ENCODE measurements at regions not wholly inside any gene's neighbourhood (a gene's known extent, or its start where the extent isn't known, plus 50 kb on each side); places are given as distances from the start of the nearest gene placed in this dataset.

- DNase-seq (ENCODE audit: low read depth in 2 of 2), result no peak
Observed at GRCh38 chr14:54090274-54090673, 133.6 kb upstream of the BMP4 start.

DNA sequence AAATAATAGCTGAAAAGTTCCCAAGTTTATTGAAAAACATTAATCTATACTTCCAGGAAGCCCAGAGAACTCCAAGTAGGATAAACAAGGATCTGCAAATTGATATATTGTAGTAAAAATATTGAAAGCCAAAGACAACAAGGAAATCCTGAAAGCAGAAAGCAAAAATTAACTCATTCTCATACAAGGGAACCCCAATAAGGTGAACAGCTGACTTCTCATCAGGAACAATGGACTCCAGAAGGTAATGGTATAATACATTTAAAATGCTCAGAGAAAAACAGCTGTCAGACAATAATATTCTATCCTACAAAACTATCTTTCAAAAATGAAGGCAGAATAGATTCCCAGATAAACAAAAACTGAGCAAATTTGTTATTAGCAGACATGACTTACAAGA, 138.1 kb upstream of the BMP4 start:
- DNase-seq (ENCODE audit: low read depth in 2 of 2), result no peak

DNA sequence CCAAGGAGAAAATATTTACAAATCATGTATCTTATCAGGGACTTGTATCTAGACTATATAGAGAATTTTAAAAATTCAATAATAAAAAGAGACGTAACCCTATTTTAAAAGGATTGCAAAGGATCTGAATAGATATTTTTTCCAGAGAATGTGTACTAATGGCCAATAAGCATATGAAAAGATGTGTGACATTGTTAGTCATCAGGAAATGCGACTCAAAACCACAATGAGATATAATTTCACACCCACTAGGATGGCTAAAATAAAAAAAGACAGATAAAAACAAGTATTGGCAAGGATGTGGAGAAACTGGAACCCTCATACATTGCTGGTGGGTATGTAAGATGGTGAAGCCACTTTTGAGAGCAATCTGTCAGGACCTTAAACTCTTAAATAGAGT, 141.9 kb upstream of the BMP4 start:
- DNase-seq (ENCODE audit: low read depth in 2 of 2), result no peak

DNA sequence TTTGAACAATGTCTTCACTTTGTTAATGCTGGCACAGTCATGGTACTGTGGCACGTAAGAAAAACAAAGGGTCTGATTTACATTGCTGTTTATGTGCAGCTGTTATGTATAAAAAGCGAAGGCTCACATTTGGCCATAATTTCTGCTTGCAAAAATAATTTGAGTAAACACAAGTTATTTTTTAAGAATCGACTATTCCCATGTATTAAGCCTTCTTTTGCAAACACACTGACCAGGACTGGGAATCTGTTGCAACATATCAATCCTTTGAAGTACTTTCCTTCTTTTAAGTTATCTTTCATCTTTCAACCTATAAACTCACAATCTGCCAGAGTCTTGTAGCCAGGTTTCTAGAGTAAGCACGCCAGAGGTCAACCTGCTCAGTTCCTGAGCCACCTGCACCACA, 145.4 kb upstream of the BMP4 start:
- DNase-seq (ENCODE audit: low read depth in 2 of 2), result no peak

GRCh38 chr14:54102530-54102929, 145.9 kb upstream of the BMP4 start:
- no peak for DNase-seq (ENCODE audit: low read depth in 2 of 2)

DNA sequence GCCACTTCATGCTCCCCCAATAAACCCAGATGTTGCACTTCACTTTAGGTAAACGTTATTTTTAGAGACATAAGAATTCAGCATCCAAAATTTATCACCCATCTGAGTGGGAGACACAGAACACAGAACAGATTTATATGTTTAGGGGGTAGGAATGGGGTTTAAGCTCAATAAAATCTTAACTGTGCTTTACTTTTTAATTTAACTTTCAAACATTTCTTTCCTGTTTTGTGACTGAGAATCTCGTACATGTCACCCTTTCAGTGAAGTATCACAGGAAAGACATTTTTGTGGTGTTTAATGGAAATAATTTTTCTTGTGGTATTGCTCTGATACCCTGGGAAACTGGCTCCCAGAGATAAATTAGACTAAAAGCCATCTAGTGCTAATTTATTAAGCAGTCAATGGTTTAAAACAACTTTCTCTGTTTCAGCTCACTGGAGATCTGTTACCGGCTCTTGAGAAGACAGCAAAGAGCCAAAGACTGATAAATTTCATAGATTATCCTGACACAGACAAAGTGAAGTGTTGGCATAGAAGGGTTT, 148.0 kb upstream of the BMP4 start:
- no peak for DNase-seq (ENCODE audit: low read depth in 2 of 2)

DNA sequence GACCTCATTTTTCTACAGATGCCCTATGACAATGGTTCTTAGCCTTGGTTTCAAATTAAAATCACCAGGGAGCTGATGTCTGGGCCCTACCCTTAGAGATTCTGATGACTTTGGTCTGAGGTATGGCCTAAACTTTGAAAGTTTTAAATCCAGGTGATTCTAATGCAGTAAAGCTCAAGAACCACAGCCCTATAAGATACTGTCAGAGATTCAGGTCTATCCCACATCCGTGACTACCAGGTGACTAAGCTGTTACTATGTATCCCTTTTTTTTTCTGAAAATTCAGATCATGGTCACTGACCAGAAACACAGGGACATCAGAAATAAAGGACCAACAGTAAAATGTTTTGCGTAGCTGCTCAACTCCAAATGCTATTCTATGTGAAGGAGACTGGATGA, 148.8 kb upstream of the BMP4 start:
- DNase-seq (ENCODE audit: low read depth in 2 of 2), result no peak

DNA sequence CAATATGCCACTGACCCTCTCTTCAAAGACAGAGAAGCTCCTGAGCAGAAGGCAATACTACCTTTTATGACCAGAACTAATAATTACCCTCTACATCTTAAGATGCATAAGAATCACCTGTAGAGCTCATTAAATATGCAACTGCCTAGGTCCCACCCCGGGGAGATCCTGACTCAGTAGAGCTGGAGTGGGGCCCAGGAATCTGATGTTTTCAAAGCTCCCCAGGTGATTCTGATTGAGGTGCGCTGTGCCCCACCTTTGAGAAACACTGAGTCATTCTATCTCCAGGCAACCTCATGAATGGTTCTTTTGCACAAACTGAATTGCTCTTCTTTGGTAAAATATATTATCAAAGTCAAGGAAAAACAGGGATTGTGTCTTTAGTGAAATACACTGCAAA, 149.3 kb upstream of the BMP4 start:
- DNase-seq (ENCODE audit: low read depth in 2 of 2), result no peak

- DNase-seq (ENCODE audit: low read depth in 2 of 2), result no peak
Observed at GRCh38 chr14:54106661-54107377, 150.2 kb upstream of the BMP4 start.

GRCh38 chr14:54108481-54109471, 152.2 kb upstream of the BMP4 start:
- no peak for DNase-seq (ENCODE audit: low read depth in 2 of 2)

DNA sequence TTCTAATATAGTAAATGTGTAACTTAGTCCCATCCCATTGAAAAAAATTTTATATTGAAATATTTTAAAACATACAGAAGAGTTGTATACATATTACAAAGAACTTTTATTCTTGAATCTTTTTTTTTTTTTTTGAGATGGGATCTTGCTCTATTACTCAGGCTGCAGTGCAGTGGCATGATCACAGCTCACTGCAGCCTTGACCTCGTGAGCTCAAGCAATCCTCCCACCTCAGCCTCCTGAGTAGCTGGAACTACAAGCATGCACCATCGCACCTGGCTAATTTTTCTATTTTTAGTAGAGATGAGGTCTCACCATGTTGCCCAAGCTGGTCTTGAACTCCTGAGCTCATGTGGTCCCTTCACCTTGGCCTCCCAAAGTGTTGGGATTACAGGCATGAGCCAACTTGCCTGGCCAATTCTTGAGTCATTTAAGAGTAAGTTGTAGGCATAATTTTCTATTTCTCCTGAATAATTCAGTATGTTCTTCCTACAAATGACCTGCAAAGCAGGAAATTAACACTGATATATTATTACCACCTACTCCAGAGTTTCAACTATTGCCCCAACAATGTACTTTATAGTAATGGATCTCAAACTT, 153.0 kb upstream of the BMP4 start:
- DNase-seq (ENCODE audit: low read depth in 2 of 2), result no peak

GRCh38 chr14:54114941-54115340, 158.3 kb upstream of the BMP4 start:
- no peak for DNase-seq (ENCODE audit: low read depth in 2 of 2)

GRCh38 chr14:54116198-54116885, 159.7 kb upstream of the BMP4 start:
- no peak for DNase-seq (ENCODE audit: low read depth in 2 of 2)

DNA sequence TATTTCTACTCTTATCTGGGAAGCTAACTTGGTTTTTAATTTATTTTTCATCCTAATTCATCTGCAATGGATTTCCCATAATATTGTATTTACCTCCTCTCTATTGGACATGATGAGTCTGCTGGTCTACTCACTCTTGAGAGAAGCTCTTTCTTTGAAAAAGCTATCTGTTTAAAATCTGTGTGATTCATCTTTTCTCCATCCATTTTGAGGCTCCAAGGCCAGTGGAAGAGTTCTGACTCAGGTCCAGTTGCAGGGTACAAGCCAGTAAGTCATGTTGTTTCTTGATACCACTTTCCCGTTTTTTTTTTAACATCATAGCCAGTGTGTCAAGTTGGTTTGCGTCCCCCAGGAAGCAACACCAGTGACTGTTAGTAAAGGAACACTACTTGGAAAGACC, 160.3 kb upstream of the BMP4 start:
- no peak for DNase-seq (ENCODE audit: low read depth in 2 of 2)

GRCh38 chr14:54117396-54117795, 160.8 kb upstream of the BMP4 start:
- no peak for DNase-seq (ENCODE audit: low read depth in 2 of 2)

- DNase-seq (ENCODE audit: low read depth in 2 of 2), result no peak
Observed at GRCh38 chr14:54117924-54118323, 161.3 kb upstream of the BMP4 start.

DNA sequence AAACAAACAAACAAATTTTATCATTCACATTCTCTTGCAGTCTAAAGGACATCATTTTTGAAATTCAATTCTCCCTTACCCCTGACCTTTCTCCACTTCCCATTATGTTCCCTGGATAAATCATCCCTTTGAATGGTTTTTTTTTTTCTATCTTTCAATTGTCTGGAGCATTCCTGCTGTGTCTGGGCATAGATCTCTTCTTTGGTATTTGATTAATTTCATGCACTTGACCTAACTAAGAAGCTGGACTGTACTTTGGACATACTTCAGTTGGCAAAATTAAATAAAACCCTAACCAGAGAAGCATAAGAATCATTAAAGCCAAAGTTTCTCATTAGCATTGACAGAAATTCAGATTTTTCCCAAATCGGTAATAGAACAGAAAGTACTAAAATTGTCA, 163.6 kb upstream of the BMP4 start:
- DNase-seq (ENCODE audit: low read depth in 2 of 2), result no peak

DNA sequence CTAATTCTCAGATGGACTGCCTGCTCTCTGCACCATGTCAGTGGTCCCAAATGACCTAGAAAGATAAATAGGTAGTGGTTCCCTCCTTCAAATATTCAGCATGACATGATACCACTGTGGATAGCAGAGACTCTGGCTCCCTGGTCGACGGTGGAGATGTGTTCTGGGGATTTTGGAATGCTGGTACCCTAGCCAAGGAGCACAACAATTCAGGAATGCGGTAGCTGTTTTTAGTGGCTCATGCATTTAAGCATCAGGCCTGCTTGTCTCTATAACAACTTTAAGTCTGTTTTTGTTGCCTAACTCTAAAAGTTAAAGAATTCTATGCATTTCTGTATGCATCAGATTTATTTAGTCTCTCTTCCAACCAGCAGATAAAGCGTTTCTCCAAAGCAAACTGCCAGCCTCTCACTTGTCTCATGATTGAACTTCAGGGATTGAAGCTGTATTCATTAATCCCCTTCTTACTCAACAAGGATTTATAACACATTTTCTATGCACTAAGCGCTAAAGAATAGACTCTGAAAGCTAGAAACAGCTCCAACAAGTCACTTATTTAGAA, 164.9 kb upstream of the BMP4 start:
- no peak for DNase-seq (ENCODE audit: low read depth in 2 of 2)

GRCh38 chr14:54123841-54124240, 167.2 kb upstream of the BMP4 start:
- DNase-seq (ENCODE audit: low read depth in 2 of 2), result no peak

GRCh38 chr14:54125109-54125508, 168.5 kb upstream of the BMP4 start:
- no peak for DNase-seq (ENCODE audit: low read depth in 2 of 2)

- DNase-seq (ENCODE audit: low read depth in 2 of 2), result no peak
Observed at GRCh38 chr14:54126947-54127346, 170.3 kb upstream of the BMP4 start.

All from stimulated activated CD8-positive, alpha-beta memory T cell treated with anti-CD3 and anti-CD28 coated beads, Interleukin-15, amount 100 ng/mL, for 48 hours (primary cell).